Endometrial microvascular endothelial cells (primary cell): ENCODE measurements at regions not wholly inside any gene's neighbourhood (a gene's known extent, or its start where the extent isn't known, plus 50 kb on each side); places are given as distances from the start of the nearest gene placed in this dataset.

Experiments used
- in situ Hi-C: cut with HindIII; loops from 2 replicates; pipeline ENCODE4 v1.10.0; 2017; ENCODE audit warnings: low sequenced_read_pairs, low pct_unique_long_range_greater_than_20kb; ENCODE audit errors: inconsistent ontology term

DNA sequence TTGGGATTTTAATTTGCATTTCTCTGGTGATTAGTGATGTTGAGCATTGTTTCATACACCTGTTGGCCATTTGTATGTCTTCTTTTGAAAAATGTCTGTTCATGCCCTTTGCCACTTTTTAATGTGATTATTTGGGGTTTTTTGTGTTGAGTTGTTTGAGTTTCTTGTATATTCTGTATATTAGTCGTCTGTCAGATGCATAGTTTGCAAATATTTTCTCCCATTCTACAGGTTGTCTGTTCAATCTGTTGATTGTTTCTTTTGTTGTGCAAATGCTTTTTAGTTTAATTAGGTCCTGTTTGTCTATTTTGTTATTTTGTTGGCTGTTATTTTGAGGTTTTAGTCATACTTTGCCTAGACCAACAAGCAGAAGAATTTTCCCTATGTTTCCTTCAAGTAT, 164.0 kb upstream of the CXADR start:
- in situ Hi-C loops = no loop called here

DNA sequence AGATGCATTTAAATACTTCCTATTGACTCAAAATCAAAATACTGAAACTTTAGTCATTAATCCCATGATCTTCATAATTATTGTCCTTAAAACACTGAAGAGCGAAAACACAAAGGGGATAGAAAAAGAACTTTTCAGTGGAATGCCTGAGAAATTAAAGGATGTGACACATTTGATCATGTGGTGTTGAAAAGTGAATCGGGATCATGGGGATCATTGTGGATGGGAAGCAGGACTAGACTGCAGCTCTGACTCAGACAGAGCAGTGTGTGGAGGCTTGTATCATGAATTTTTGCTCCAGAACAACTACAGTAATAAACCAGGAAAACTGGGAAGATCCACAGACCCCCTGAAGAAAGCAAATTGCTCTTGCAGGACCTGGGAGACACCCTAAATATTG, 161.1 kb upstream of the CXADR start:
- in situ Hi-C loops = no loop called here

DNA sequence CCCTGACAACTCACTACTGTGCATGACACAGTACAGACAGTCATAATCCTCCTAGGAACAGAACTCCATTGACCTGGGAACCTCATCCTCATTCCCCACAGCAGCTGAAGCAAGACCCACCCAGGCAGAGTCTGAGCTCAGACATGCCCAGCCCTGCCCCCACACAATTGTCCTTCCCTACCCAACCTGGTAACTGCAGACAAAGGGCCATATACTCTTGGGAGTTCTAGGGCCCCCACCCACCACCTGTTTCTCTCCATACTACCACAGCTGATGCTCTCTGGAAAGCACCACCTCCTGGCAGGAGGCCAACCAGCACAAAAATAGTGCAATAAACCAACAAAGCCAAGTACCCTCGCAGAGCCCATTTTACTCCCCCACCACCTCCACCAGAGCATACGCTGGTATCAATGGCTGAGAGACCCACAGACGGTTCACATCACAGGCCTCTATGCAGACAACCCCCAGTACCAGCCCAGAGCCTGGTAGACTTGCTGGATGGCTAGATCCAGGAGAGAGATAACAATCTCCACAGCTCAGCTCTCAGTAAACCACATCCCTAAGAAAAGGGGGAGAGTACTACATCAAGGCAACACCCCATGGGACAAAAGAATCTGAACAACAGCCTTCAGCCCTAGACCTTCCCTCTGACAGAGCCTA, 159.7 kb upstream of the CXADR start:
- in situ Hi-C loops = no loop called here

DNA sequence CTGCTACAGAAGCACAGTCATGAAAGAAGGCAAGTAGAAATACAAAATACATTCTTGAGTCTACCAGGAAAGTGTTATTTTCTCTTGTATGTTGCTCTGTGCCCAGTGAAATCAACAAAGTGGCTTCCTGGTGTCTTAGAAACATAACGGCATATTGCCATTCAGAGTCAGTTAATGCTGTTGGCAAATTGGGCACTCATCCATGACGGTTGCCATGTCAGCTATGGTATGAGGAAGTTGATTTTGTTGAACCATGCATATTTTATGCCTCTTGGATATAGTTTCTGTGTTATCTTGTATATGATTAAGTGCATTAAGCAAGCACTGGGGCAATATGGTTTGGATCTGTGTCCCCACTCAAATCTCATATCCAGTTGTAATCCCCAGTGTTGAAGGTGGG, 153.1 kb upstream of the CXADR start:
- in situ Hi-C loops = no loop called here

DNA sequence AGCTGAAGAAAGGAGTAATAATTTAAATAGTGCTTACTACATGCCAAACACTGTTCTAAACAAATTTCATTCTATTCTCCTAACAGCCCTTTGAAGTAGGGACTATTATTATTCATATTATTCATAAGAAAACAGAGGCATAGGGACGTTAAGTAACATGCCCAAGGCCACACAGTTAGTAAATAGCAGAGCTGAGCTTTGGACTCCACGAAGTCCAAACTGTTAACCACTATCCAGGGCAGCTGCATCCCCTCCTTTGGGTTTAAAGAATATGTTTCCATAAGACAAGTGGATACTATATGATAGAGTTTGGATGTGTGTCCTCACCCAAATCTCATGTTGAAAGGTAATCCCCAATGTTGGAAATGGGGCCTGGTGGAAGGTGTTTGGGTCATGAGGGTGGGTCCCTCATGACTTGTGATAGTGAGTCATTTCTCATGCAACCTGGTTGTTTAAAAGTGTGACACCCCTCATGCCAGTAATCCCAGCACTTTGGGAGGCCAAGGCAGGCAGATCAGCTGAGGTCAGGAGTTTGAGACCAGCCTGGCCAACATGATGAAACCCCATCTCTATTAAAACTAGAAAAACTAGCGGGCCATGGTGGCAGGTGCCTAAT, 144.0 kb upstream of the CXADR start:
- in situ Hi-C loops = no loop called here

DNA sequence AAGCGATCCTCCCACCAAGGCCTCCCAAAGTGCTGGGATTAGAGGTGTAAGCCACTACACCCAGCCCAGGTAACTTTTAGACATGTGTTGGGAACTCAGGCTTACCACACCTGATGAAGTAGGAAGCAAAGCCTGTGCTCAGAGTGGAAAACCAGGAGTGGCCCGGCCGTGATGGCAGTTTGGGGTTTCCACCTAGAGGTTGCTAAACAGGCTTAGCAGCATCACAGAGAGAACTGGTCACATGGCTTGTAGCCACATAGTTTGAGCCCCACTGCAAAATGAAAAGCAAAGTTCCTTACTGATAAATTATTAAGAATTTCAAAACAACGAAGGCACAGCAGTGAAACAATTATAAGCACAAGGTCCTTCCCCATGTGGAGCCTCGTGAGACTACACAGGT, 142.6 kb upstream of the CXADR start:
- in situ Hi-C loops = no loop called here

DNA sequence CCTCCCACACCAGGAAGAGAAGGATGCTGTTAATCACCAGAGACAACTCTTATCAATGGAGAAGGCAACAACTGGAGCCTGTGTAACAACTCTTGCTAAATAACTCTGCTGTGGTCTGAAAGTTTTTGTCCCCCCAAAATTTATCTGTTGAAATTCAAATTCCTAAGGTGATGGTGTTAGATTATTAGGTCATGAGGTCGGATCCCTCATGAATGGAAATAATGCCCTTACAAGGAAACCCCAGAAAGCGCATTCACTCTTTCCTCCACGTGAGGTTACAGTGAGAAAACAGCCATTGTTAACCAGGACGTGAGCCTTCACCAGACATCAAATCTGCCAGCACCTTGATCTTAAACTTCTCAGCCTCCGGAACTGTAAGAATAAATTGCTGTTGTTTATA, 141.9 kb upstream of the CXADR start:
- in situ Hi-C loops = no loop called here

DNA sequence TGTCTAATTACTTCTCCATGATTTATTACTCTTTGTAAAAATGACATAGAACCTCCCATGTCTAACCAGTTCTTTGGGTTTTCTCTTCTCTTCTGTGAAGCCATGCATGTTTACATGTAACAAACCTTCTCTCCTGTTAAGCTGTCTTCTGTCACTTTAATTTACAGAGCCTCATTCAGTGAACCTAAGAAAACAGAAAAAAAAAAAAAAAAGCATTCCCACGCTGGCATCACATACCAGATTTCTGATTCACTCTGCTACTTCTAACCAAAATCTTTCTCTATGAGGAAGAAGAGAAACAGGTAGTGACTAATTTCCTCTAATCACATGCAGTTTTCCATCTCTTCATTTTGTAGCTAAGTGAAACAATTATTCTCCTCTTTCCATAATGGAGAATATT, 141.4 kb upstream of the CXADR start:
- in situ Hi-C loops = no loop called here

DNA sequence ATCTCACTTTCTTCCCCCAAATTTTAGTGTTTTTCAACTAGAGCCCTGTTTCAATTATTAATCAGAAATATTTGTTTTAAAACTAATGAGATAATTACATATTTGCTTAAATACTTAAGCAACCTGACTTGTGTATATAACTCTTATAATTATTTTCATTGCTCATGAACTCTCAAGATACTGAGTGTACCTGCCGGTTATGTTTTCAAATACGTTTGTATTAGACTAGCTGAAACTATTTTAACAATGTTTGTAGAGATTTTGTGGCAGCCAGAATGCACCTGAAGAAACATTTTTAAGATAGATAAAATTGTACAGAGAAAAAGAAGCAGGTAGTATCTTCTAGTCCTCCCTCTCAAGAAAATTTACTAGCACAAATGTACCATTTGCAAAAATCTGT, 140.6 kb upstream of the CXADR start:
- in situ Hi-C loops = no loop called here

DNA sequence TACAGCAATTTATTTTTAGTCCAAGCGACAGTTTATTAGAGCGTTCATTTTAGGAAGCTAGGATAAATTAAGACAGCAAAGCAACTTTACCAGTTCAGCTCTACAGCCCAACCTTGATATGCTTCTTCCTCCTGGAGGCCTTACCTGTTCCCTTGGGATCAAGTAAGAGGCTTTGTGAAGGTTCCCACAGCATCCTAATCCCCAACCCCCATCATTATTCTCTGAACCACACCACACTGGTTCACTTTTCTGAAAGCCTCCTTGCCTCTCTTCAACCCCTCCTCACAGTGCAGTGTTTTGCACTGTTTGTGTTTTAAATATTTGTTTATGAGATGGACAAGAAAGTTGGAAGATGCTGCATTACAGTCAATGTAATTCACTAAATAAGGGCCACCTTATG, 126.3 kb upstream of the CXADR start:
- in situ Hi-C loops = loop anchor here (25.0 kb wide), 1 partner anchor 176 kb away; no protein-coding TSS in a partner anchor

DNA sequence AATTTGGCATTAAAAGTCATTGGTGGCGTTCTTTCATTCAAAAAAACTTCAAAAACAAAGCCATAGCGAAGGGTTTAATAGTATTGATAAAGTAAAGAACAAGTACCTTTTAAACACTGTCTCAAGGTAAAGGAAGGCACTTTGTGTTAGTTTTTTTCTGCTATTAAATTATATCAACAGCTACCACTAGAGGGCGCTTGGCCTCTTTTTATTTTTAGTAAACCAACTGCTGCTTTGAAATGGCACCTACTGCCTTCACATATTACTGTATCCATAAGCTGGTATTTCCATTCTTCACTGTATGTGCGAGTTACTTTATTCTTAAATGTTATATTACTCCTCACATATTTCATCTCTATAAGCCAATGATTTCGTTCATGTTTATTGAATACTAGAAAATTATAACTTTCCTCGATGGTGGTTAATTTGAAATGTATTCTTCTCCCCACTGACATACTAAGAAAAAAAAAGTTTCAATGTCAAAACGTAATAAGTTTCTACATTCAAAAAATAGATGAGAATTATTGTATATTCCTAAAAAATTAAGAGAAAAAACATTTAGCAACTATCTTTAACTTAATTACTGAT, 125.7 kb upstream of the CXADR start:
- in situ Hi-C loops = loop anchor here (25.0 kb wide), 1 partner anchor 175 kb away; no protein-coding TSS in a partner anchor

DNA sequence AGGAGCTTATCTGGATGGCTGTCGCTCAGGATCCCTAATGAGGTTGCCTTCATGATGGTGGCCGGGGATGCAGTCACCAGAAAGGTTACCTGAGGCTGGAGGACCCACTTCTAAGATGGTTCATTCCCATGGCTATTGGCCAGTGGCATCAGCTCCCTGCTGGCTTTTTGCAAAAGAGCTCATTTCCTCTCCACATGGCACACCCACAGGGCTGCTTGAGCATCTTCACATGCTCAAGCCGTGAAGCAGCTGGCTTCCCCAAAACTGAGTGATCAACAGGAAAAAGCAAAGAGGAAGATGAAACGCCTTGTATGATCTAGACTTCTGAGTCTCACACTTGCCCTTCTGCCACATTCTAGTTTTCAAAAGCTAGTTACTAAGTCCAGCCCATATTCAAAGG, 124.6 kb upstream of the CXADR start:
- in situ Hi-C loops = loop anchor here (25.0 kb wide), 1 partner anchor 174 kb away; no protein-coding TSS in a partner anchor

DNA sequence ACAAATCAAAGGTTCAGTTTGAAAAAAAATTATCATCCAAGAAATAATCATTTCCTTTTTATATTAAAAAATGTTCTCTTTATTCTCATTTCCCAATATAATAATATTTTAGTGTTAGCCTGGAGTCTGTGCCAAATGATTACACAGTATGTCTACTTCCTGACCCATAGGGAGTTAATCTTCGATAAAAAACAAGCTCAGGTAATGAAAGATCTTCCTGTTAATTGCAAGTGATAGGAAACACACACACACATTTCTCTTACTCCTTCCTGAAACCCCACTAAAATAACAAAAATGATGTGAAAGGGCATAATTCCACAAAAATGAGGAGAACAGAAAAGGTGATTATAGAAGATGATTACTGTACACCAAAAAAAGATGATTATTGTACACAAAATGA, 123.5 kb upstream of the CXADR start:
- in situ Hi-C loops = loop anchor here (25.0 kb wide), 1 partner anchor 173 kb away; no protein-coding TSS in a partner anchor

DNA sequence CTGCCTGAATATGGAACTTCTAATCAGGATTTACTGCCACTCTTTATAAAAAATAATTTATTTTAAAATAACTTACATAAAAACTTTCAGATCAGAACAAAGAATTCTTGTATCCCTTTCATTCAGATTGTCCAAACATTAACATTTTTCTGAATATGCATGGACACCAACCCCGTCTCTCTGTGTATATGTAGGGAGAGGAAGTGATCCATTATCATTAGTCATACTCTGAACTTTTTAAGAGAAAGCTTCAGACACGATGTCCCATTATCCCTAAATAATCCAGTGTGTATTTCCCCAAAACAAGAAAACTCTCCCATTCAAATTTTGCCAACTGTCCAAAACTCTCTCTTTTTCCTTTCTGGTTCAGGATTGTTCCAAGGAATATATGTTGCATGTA, 122.3 kb upstream of the CXADR start:
- in situ Hi-C loops = loop anchor here (25.0 kb wide), 1 partner anchor 172 kb away; no protein-coding TSS in a partner anchor

DNA sequence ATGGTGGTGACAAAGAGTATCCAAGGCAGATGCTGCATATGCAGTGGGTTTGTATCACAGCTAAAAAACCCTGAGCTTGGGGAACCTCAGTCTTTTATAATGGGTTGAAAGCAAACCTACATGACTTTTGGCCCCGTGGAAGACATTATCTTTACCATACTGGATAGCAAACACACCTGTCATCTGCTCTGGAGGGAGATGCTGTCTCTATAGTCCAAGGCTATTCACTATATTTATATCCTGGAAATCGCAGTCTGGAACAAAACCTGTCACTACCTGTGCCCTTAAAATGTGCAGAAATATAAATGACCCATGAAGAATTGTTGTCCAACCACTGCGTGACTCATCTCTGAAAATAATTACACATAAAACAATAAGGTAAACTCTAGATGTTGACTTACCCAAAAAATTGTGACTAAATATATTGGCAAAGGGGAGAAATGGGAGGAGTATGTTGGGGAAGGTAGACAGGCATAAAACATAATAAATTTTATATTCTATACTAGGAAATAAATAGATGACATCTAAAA, 121.0 kb upstream of the CXADR start:
- in situ Hi-C loops = loop anchor here (25.0 kb wide), 1 partner anchor 170 kb away; no protein-coding TSS in a partner anchor

DNA sequence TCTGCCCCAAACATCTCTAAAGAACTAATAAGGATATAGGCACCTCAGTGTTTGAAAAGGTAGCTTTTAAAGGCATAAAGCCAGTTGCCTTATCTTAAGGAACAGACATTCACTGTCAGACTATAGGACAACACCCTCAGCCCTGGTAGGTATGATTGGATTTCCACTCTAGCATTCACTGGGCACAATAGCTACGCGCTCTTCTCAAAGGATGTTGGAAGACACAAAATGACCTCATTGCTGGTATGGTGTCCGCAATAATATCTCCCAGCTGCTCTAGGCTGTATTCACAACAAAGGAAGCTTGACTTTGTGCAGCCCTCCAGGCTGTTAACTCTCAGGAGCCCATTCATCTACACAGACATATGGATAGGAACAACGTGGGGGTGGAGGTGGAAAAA, 119.4 kb upstream of the CXADR start:
- in situ Hi-C loops = loop anchor here (25.0 kb wide), 1 partner anchor 169 kb away; no protein-coding TSS in a partner anchor

DNA sequence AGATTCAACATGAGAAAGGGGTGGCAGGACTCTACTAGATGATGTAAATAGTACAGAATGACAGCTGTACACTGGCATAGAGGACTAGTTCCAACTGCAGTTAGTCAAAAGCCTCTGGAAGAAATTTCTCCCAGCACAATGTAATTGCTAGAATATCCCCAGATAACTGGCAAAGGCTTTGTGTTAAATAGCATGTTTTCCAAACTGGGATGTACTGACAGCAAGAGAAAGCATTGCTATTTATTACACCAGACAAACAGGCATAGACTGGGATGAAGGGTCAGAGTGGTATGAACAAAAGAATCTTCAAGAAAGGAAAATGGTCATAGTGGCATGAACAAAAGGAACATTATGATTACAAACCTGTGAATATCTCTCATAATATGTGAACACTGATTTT, 115.9 kb upstream of the CXADR start:
- in situ Hi-C loops = loop anchor here (25.0 kb wide), 1 partner anchor 165 kb away; no protein-coding TSS in a partner anchor

DNA sequence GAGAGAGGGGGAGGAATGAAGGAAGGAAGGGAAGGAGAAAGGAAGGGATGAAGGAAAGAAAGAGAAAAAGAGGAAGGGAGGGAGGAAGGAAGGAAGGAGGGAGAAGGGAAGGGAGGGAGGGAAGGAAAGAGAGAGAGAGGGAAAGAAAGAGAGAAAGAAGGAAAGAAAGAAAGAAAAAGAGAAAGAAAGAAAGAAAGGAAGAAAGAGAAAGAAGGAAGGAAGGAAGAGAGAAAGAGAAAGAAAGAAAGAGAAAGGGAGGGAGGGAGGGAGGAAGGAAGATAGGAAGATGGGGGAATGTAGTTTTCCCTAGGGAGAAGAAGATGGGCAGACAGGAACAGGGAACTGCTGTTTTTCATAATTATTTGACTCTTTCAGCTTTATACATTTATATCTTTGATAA, 115.1 kb upstream of the CXADR start:
- in situ Hi-C loops = loop anchor here (25.0 kb wide), 1 partner anchor 165 kb away; no protein-coding TSS in a partner anchor

DNA sequence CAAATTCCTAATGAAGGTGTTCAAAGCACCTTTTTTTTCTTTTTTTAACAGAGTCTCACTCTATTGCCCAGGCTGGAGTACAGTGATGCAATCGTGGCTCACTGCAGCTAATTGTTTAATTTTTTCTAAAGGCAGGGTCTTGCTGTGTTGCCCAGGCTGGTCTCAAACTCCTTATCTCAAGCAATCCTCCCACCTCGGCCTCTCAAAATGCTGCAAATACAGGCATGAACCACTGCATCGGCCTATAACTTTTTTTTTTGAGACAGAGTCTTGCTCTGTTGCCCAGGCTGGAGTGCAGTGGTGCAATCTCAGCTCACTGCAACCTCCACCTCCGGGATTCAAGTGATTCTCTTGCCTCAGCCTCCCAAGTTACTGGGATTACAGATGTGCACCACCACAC, 113.9 kb upstream of the CXADR start:
- in situ Hi-C loops = loop anchor here (25.0 kb wide), 1 partner anchor 163 kb away; no protein-coding TSS in a partner anchor

DNA sequence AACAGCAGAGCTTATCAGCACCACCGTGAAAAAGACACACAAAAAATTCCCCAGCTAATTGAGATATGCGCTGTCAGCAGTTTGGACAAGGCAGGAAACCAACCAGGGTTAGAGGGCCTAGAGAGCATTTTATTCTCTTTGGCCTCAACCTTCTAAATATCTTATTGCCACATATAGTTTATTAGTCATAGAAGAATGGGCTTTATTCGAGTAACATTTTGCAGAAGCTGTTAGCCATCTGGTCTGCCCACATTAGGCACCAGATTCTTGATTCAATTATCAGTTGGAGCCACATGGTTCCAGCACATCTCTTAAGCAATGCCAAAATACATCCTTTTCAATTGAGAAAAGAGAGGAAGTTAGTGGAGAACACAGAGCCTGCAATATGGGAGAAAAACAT, 109.9 kb upstream of the CXADR start:
- in situ Hi-C loops = no loop called here
